Panc1 (cell line): ENCODE measurements at regions not wholly inside any gene's neighbourhood (a gene's known extent, or its start where the extent isn't known, plus 50 kb on each side); places are given as distances from the start of the nearest gene placed in this dataset.

Experiments
- ATAC-seq: fragments of 200-7000 bp; cut with Tn5 transposase; 2 replicates; pipeline ENCODE4 v1.9.1; 2020; ENCODE audit warnings: mild to moderate bottlenecking, moderate library complexity
- BruUV-seq: library from RNA; stranded (reverse); fragments of 400-500 nt; replicated peaks from 2 replicates; lab custom pipeline; 2021; lab: Mats Ljungman, UMichigan
- CTCF ChIA-PET: fragments of 300-600 bp; sonication (Branson Sonifier 250); formaldehyde crosslinking; loops from one replicate; lab custom pipeline; 2022; ENCODE audit warnings: antibody characterized with exemption; lab: Charles Lee
- POLR2A ChIA-PET: fragments of 300-600 bp; sonication (Branson Sonifier 250); formaldehyde crosslinking; loops from one replicate; lab custom pipeline; 2022; ENCODE audit warnings: antibody characterized with exemption; lab: Charles Lee
- DNase-seq: peaks from one replicate; pipeline ENCODE4 v3.0.0-alpha.2; 2010; ENCODE audit warnings: low read depth, low spot score
- H3K27ac ChIP-seq: 2 replicates; pipeline ENCODE4 v1.5.1; 2011; ENCODE audit warnings: mild to moderate bottlenecking, low read length, inconsistent platforms
- H3K27me3 ChIP-seq: fragments of 200-500 bp; sonication (Bioruptor generic); 2 replicates; pipeline ENCODE4 v1.6.0; 2014; ENCODE audit warnings: low read length, inconsistent platforms; ENCODE audit not compliant: control insufficient read depth, insufficient read depth
- H3K36me3 ChIP-seq: fragments of 200-500 bp; sonication (Bioruptor generic); 2 replicates; pipeline ENCODE4 v1.5.1; 2014; ENCODE audit warnings: inconsistent platforms, mild to moderate bottlenecking, low read length, moderate library complexity; ENCODE audit not compliant: control insufficient read depth, insufficient read depth
- H3K4me1 ChIP-seq: 2 replicates; pipeline ENCODE4 v1.5.1; 2011; ENCODE audit warnings: inconsistent platforms, mild to moderate bottlenecking, low read length, moderate library complexity; ENCODE audit not compliant: control insufficient read depth, insufficient read depth
- H3K4me3 ChIP-seq, 2 experiments: 2 replicates each; pipeline ENCODE4 v1.5.1; 2011 to 2012; ENCODE audit warnings: low read depth in 2 of 2, low read length in 2 of 2, mild to moderate bottlenecking in 2 of 2, inconsistent platforms in 1 of 2, moderate library complexity in 1 of 2
- H3K9me3 ChIP-seq: fragments of 200-500 bp; sonication (Bioruptor generic); 2 replicates; pipeline ENCODE4 v1.5.1; 2014; ENCODE audit warnings: low read depth, mild to moderate bottlenecking, inconsistent platforms, low read length, moderate library complexity; ENCODE audit not compliant: control insufficient read depth, insufficient read depth
- POLR2AphosphoS5 ChIP-seq: IDR thresholded peaks from 2 replicates; pipeline ENCODE4 v1.6.1; 2012; ENCODE audit warnings: mild to moderate bottlenecking, low read depth, low read length, moderate library complexity
- SIN3A ChIP-seq: IDR thresholded peaks from 2 replicates; pipeline ENCODE4 v1.6.1; 2012; ENCODE audit warnings: low read depth, mild to moderate bottlenecking, low read length, moderate library complexity, borderline replicate concordance; ENCODE audit not compliant: insufficient read depth
- TCF7L2 ChIP-seq: IDR thresholded peaks from 2 replicates; pipeline ENCODE4 v1.6.1; 2011; ENCODE audit warnings: mild to moderate bottlenecking, low read depth, low read length, inconsistent platforms
- in situ Hi-C: cut with HindIII; loops from 2 replicates; pipeline ENCODE4 v1.10.0; 2016; ENCODE audit warnings: low sequenced_read_pairs, low pct_unique_long_range_greater_than_20kb
- intact Hi-C: fragments of 100-400 bp; cut with micrococcal nuclease; formaldehyde crosslinking; loops from one replicate; pipeline ENCODE4 v1.10.0; 2022; ENCODE audit not compliant: unreplicated experiment
- TF ChIP-seq, protein P1 (sequence below), 2 experiments: IDR thresholded peaks; 2 replicates each; pipeline ENCODE4 v1.6.1; 2011 to 2012; ENCODE audit warnings: low read depth in 2 of 2, control low read depth in 1 of 2, low read length in 1 of 2, mild to moderate bottlenecking in 1 of 2, moderate library complexity in 1 of 2; ENCODE audit not compliant: insufficient read depth in 1 of 2
- TF ChIP-seq, protein P2 (sequence below): fragments of 450-650 bp; IDR thresholded peaks from 2 replicates; pipeline ENCODE4 v1.5.1; 2017; ENCODE audit warnings: mild to moderate bottlenecking

DNA sequence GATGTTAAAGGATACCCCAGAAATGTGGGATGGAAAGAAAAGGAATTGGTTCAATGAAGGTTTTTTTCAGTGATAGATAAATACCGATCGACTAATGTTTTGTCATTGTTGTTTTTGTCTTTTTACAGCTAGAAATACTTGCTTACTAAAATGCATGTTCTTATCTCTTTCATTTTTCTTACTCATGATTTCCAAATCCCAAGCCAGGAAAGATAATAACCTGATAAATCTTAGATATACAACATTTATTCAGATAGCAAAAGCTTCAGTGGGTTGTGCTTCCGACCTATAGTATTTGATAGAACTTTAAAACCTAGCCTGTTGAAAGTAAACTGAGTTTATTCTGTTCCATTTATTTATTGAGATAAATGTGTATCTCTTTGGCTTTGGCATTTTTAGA lies 187.5 kb downstream of the EDN1 start:
- no TSS peak for BruUV-seq
- no peak overlapping the region for H3K27ac ChIP-seq
- intact Hi-C loops (no loop called here), in situ Hi-C loops (no loop called here)
- no peaks in the 10 kb centered on the region for H3K27me3 ChIP-seq
- H3K4me1 ChIP-seq: no peaks in the 10 kb centered on the region
- POLR2A ChIA-PET: no interaction called here
- CTCF ChIA-PET: no interaction called here
- no peak overlapping the region for H3K4me3 ChIP-seq
- DNase-seq (no peak), ATAC-seq (no peak)
- no peaks in the 10 kb centered on the region for H3K9me3 ChIP-seq
- TF ChIP-seq SIN3A (no peak), POLR2AphosphoS5 (no peak), TCF7L2 (no peak)
- TF ChIP-seq, protein P1, sequence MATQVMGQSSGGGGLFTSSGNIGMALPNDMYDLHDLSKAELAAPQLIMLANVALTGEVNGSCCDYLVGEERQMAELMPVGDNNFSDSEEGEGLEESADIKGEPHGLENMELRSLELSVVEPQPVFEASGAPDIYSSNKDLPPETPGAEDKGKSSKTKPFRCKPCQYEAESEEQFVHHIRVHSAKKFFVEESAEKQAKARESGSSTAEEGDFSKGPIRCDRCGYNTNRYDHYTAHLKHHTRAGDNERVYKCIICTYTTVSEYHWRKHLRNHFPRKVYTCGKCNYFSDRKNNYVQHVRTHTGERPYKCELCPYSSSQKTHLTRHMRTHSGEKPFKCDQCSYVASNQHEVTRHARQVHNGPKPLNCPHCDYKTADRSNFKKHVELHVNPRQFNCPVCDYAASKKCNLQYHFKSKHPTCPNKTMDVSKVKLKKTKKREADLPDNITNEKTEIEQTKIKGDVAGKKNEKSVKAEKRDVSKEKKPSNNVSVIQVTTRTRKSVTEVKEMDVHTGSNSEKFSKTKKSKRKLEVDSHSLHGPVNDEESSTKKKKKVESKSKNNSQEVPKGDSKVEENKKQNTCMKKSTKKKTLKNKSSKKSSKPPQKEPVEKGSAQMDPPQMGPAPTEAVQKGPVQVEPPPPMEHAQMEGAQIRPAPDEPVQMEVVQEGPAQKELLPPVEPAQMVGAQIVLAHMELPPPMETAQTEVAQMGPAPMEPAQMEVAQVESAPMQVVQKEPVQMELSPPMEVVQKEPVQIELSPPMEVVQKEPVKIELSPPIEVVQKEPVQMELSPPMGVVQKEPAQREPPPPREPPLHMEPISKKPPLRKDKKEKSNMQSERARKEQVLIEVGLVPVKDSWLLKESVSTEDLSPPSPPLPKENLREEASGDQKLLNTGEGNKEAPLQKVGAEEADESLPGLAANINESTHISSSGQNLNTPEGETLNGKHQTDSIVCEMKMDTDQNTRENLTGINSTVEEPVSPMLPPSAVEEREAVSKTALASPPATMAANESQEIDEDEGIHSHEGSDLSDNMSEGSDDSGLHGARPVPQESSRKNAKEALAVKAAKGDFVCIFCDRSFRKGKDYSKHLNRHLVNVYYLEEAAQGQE (IDR thresholded peaks at IDR 0.05; ENCODE audit: insufficient read depth in 1 of 2, low read depth in 2 of 2, low read length in 1 of 2): no peak
- TF ChIP-seq, protein P2, sequence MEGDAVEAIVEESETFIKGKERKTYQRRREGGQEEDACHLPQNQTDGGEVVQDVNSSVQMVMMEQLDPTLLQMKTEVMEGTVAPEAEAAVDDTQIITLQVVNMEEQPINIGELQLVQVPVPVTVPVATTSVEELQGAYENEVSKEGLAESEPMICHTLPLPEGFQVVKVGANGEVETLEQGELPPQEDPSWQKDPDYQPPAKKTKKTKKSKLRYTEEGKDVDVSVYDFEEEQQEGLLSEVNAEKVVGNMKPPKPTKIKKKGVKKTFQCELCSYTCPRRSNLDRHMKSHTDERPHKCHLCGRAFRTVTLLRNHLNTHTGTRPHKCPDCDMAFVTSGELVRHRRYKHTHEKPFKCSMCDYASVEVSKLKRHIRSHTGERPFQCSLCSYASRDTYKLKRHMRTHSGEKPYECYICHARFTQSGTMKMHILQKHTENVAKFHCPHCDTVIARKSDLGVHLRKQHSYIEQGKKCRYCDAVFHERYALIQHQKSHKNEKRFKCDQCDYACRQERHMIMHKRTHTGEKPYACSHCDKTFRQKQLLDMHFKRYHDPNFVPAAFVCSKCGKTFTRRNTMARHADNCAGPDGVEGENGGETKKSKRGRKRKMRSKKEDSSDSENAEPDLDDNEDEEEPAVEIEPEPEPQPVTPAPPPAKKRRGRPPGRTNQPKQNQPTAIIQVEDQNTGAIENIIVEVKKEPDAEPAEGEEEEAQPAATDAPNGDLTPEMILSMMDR: no peak
- no peaks in the 10 kb centered on the region for H3K36me3 ChIP-seq

DNA sequence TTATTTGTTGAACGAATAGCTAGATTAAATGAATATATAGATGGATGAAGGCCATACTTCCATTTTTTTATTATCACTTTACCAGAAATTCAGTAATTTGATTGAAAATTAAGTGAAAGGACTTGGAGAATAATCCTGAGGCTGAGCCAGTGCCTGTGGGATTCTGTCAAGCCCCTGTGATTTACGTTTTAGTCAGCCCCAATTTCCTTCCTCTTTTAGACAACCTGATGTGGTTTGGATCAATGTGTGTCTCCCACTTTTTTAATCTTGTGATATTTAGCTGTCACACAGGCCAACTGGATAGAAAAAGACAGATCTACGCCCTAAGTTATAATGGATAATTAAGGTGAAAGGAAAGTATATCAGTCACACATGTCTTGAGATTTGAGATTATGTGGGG lies 188.8 kb downstream of the EDN1 start:
- Histone ChIP-seq H3K4me3 (no peak overlapping the region), H3K4me1 (peaks cover 8% of the 10 kb centered on the region; the same call in 1 of the 2 replicates), H3K36me3 (no peaks in the 10 kb centered on the region), H3K27ac (peak overlapping the region; percentile 35; the same call in 1 of the 2 replicates), H3K9me3 (no peaks in the 10 kb centered on the region), H3K27me3 (no peaks in the 10 kb centered on the region)
- ATAC-seq (no peak), DNase-seq (no peak)
- TF ChIP-seq, protein P1 (IDR thresholded peaks at IDR 0.05; ENCODE audit: insufficient read depth in 1 of 2, low read depth in 2 of 2, low read length in 1 of 2): no peak
- TF ChIP-seq SIN3A: no peak
- TF ChIP-seq POLR2AphosphoS5: no peak
- TF ChIP-seq, protein P2: no peak
- no peak for TF ChIP-seq TCF7L2
- CTCF ChIA-PET: no interaction called here
- in situ Hi-C loops (no loop called here), intact Hi-C loops (no loop called here)
- BruUV-seq: no TSS peak
- POLR2A ChIA-PET: no interaction called here
